Stimulated activated CD4-positive, alpha-beta T cell treated with anti-CD3 and anti-CD28 coated beads, Interleukin-2, amount 100 ng/mL, for 48 hours (primary cell): ENCODE measurements at regions not wholly inside any gene's neighbourhood (a gene's known extent, or its start where the extent isn't known, plus 50 kb on each side); places are given as distances from the start of the nearest gene placed in this dataset.

Experiments
- DNase-seq, 2 donors: peaks; one replicate each; pipeline ENCODE4 v3.0.0-alpha.2; 2020

GRCh38 chr18:40079786-40080185 lies 1875.2 kb upstream of the PIK3C3 start:
- DNase-seq: no peak

GRCh38 chr18:40075616-40076015 lies 1879.4 kb upstream of the PIK3C3 start:
- no peak for DNase-seq

- DNase-seq: no peak
Measured at GRCh38 chr18:40072761-40073160, 1882.3 kb upstream of the PIK3C3 start.

- no peak for DNase-seq
Measured at GRCh38 chr18:40066368-40066767, 1888.7 kb upstream of the PIK3C3 start.

DNA sequence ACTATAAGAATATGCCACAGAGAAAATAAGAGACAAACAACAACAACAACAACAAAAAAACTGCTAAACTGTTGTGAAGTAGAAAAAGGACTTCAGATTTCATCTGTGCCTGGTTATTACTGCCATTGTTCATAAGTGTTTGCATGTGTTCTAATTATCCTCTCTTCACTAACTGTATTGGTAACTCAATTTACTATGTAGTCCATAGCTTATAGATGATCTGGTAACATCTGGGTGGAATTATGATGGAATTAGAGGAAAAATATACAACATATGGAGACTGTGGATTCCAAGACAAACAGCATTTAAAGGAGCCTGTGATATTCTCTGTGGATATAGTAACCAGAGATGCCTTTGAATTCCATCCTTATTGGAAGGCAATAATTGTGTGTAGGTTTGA lies 1891.5 kb upstream of the PIK3C3 start:
- no peak for DNase-seq

DNA sequence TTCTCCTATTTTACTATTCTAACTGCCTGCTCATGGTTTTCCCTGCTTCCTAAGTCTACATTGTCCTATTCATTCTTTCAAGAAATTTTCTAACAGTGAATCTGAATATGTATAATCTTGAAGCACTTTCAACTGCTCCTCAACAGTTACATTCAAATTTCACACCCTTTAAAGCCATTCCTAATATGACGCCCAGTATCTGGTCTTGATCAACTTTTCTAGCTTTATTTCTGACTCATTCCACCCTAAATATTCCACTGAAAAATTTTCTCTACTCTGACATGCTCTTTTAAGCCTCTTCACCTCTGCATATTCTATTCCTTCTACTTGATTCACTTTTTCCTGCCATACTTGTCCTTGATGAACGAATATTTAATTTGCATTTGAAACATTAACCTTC lies 1893.9 kb upstream of the PIK3C3 start:
- DNase-seq: no peak

- DNase-seq: no peak
Measured at GRCh38 chr18:40060562-40060961, 1894.5 kb upstream of the PIK3C3 start.

DNA sequence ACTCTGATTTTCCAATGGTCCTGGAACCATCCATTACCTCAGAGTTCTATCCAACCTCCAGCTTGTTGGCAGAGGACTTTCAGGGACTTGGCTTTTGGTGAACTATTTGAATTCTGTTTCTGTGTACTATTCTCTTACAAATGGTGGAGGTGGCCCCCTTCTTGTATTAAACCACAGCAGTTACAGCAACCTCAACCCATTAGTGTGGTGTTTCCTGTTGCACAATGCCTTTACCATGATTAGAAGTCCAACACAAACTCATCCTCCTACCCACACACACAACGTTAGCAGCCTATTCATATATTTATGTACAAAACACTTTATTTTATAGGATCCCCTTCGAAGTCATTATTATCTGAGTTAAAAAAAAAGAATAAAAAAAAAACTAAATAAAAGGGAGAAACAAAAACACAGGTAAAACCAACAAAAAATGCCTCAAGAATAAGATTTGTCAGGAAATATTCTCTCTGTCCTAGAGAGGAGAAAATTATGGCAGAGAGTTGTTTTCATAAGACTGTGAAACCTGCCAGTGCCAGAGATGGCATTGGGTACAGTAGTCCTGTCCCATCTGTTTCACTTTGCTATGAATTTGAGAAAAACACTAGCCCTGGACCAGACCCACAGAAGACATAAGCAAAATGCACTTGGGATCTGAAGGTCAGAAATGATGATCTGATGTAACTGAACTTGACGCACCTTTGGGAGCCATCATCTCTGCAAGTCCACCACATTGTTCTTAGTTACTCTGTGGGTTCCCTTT lies 1896.0 kb upstream of the PIK3C3 start:
- DNase-seq: no peak

GRCh38 chr18:40056079-40056692 lies 1898.8 kb upstream of the PIK3C3 start:
- no peak for DNase-seq

DNA sequence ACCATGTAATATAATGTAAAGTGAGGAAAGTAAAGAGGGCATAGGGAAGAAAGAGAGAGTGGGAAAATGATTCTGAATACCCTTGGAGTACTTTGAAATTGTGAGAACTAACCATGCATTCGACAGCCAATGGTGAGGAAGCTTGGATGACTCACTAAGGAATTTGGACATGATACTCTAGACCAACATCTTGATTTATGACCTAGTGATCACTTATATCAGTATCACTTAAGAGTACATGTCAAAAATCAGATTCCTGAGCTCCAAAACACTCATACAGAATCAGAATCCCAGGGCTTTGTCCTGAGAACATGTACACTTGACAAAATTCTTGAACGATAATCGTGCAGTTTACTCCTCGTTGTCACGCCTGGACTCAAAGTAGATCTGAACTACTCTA lies 1899.8 kb upstream of the PIK3C3 start:
- no peak for DNase-seq

- DNase-seq: no peak
Measured at GRCh38 chr18:40049716-40050115, 1905.3 kb upstream of the PIK3C3 start.

- no peak for DNase-seq
Measured at GRCh38 chr18:40048886-40049650, 1906.0 kb upstream of the PIK3C3 start.

- DNase-seq: no peak
Measured at GRCh38 chr18:40048253-40048652, 1906.8 kb upstream of the PIK3C3 start.

DNA sequence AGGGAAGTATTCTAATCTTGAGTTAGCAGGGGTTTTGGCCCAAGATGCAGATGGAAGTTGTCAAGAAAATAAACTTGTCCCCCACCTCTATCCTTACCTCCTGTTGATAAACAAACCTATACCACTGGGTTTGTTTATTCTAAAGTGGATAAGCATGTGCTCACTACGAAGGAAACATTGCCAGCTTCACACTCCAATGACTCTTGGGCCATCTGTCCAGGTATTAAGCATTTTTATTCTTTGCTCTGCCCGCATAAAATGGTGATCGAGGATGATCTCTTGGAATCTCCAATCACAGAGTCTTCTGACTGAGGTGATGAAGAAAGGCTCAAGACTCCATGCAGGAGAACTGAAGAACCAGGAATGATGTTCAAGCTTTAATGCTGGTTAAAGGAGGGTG lies 1908.4 kb upstream of the PIK3C3 start:
- no peak for DNase-seq

DNA sequence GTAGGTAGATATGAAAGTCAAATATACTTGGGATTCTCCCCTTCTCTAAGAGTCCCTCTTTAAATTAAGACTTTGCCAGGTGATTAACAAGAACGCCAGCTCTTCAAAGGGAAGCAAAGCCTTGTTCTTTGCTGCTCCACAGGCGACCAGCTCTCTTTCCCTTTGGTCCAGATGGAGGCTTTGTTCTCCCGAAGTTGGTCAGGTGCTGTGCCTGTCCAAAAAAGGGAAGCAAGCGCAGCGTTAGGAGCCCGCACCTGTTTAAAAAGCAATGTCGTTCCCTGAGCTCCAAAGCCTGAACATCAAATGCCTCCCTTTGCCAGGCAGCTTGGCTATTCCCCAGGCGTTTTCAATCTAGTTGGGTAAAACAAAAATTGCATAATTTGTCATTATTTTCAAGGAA lies 1913.1 kb upstream of the PIK3C3 start:
- no peak for DNase-seq

DNA sequence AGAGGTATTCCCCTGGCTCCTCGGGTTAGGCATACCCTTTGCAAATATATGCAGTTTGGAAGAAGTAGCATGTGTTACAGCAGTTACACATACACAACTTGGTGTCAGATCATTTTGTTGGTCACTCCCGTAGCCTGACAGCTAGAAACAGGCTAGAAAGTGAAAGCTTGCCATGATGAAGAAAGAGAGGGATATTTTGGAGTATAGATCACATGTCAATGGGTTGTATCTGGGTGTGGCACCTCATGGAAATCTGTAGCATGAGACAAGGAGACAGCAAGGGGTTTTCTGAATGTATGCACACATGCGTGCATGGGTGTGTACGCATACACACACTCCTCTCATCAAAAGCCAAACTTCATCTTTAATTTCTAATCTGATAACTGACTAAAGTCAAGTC lies 1914.5 kb upstream of the PIK3C3 start:
- DNase-seq: no peak

DNA sequence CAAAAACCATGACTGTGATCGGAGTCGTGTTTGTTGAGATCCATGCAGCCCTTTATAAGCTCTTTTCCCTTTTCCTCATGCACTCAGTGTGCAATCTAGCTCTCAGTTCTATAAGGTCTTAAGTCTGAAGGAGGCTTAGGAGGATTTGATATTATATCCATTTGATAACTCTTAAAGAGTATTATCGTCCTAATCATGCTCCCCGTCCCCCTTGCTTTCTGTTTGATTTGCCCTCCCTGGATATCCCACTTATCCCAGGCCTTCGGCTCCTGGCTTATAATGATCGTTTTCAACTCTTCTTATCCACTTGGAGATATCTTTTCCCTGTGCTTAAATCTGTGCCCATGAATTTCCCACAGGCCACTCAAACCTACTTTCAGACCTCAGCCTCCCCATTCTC lies 1917.7 kb upstream of the PIK3C3 start:
- no peak for DNase-seq

DNA sequence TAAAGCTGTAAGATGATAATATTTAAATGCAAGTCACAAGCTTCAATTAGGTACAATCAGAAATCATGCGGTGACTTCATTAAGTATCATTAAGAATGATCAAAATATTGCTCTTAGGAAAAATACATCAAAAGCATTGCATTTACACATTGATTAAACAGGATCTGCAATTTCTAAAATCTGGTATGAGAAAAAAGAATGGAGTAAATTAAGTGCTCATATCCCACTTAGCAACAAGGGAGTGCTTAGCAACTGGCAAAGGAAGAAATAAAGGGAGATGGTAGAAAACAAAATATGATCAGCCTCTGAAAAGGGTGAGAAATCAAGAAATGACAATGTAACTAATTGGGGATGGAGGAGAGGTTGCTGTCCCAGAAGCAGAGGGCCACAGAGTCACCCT lies 1918.2 kb upstream of the PIK3C3 start:
- no peak for DNase-seq

DNA sequence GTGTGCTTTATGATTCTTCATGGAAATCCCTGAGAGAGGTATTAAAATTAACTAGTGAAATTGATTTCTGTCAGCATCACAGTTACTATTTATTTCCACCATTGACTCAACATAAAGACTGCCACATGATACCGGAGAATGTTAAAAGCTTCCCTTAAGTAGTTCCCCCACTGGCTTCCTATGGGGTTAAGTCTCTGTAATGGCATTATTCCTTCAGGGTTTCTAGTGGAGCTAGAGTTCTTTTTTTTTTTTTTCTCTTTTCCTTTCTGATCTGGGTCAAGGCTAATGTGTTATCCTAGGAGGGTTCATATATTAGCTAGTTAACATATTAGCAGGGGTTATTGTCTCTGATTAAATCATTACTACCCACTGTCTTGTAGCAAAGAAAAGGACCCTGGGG lies 1919.1 kb upstream of the PIK3C3 start:
- no peak for DNase-seq

DNA sequence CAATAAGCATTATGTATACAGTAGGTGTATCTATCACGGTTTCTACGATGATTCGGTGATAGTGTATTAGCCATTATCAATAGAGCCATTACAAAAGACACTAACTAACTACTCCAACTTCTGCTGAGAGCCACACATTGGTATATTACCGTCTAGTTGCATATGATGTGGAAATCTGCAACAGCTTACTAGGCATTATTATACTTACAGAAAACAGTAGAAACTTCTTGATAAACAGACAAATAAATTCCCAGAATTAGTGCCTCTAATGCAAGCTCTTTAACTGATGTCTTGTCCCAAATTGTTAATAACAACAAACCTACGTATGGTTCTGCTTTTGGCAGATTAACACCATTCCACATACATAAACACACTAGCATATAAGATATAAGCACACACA lies 1923.0 kb upstream of the PIK3C3 start:
- no peak for DNase-seq

DNA sequence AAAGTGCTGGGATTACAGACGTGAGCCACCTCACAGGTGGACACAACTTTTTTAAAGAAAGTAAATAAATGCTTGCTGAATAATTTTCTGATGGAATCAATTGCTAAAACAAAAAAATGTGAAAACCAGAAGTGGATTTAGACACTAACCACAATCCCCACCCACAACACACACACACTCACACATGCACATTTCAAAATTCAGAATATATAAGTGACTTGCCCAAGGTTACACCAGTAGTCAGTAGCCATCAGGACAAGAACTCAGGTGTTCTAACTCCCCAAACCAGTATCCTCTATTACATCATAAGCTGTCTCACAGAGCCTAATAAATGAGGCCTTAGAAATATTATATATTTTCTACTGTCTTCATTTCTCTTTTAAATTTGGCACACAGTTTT lies 1923.6 kb upstream of the PIK3C3 start:
- DNase-seq: no peak

DNA sequence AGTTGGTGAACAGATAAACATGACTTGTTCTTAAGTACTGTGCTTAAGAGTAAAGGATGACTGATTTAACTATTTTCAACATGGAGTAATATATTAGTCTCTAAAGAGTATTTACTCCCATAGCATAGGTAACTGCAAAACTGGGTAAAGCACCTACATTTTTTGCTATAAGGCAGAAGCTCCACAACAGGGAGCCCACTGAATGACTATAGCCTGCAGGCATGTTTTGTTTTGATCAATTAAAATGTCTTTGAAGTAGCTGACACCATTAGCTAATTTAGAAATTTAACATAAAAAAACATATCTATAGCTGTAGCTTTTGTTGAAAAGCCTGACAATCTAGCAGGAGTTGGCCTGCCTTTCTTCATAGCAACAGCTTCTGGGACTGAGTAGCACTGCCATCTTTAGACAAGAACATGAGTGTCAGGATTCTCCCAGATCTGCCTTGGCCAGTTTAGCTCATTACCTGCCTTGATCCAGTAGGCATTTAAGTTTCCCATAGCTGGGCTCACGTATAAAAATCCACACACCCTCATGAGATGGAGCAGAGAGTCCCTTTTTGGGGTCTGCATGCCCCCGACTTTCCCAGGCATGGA lies 1935.1 kb upstream of the PIK3C3 start:
- DNase-seq: no peak

DNA sequence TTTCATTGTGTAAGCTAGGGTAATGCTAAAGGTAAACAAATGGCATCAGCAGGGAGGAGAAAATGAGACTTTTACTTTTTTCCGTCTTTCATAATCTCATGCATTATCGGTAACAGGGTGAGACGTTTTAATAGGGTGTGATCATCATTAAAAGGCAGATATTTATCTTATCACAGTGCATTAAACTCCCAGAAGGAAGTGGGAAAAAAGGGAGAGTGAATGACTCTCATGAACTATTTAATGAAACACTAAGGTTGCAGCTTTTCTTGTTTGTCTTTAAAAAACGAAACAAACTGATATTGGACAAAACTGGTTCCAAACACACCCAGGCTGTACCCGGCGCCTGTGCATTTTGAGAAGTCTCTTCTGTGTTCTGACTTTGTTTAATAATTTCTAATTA lies 1936.8 kb upstream of the PIK3C3 start:
- DNase-seq: no peak

DNA sequence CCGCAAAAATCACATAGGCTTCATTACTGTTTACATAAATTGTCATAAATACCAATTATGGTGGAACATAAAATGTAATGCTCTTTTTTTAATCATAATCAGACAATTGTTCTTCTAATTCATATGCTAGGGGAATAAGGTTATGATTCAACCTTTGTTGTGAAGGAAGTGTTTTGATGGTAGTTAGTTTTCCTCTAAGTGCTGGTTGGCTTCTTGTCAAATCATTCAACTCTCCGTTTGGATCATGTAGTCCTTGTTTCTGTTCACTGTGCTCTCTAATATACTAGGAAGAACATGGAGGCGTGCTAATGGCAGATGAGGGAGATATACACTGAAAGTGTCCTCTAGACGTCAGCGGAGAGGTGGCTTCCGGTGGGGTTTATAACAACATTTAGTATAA lies 1938.0 kb upstream of the PIK3C3 start:
- DNase-seq: no peak
